ENCODE measurements at regions not wholly inside any gene's neighbourhood (a gene's known extent, or its start where the extent isn't known, plus 50 kb on each side); places are given as distances from the start of the nearest gene placed in this dataset.

GRCh38 chr4:152091405-152091804, 330.6 kb upstream of the GATB start:
- no peak overlapping the region for H3K27ac ChIP-seq
- H3K36me3 ChIP-seq: no peaks in the 10 kb centered on the region
- no peaks in the 10 kb centered on the region for H3K4me1 ChIP-seq
- TF ChIP-seq CTCF (IDR thresholded peaks at IDR 0.05) (no peak), POLR2A (IDR thresholded peaks at IDR 0.05) (no peak)
- H3K9me3 ChIP-seq: no peaks in the 10 kb centered on the region
- intact Hi-C loops (cut with DNase I; ENCODE audit: low total_unique reads): no loop called here
- no peak for DNase-seq
- no peaks in the 10 kb centered on the region for H3K27me3 ChIP-seq
- H3K4me3 ChIP-seq: no peak overlapping the region

- intact Hi-C loops (cut with DNase I; ENCODE audit: low total_unique reads): no loop called here
- H3K9me3 ChIP-seq: no peaks in the 10 kb centered on the region
- no peak overlapping the region for H3K27ac ChIP-seq
- no peak overlapping the region for H3K4me3 ChIP-seq
- H3K4me1 ChIP-seq: no peaks in the 10 kb centered on the region
- DNase-seq: no peak
- H3K27me3 ChIP-seq: no peaks in the 10 kb centered on the region
- no peaks in the 10 kb centered on the region for H3K36me3 ChIP-seq
- TF ChIP-seq CTCF (IDR thresholded peaks at IDR 0.05) (no peak), POLR2A (IDR thresholded peaks at IDR 0.05) (no peak)
These were observed 329.7 kb upstream of the GATB start for GRCh38 chr4:152090543-152090942.

- TF ChIP-seq POLR2A (IDR thresholded peaks at IDR 0.05): no peak
- TF ChIP-seq CTCF (IDR thresholded peaks at IDR 0.05): no peak
- Histone ChIP-seq H3K36me3 (no peaks in the 10 kb centered on the region), H3K27me3 (no peaks in the 10 kb centered on the region), H3K27ac (no peak overlapping the region), H3K4me1 (no peaks in the 10 kb centered on the region), H3K4me3 (no peak overlapping the region), H3K9me3 (no peaks in the 10 kb centered on the region)
- DNase-seq: no peak
- intact Hi-C loops (cut with DNase I; ENCODE audit: low total_unique reads): no loop called here
These were observed 328.8 kb upstream of the GATB start for GRCh38 chr4:152089584-152089983.

- Histone ChIP-seq H3K27ac (no peak overlapping the region), H3K9me3 (no peaks in the 10 kb centered on the region), H3K27me3 (no peaks in the 10 kb centered on the region), H3K4me1 (no peaks in the 10 kb centered on the region), H3K36me3 (no peaks in the 10 kb centered on the region), H3K4me3 (no peak overlapping the region)
- no peak for DNase-seq
- TF ChIP-seq POLR2A (IDR thresholded peaks at IDR 0.05) (no peak), CTCF (IDR thresholded peaks at IDR 0.05) (no peak)
- intact Hi-C loops (cut with DNase I; ENCODE audit: low total_unique reads): no loop called here
These were observed 326.5 kb upstream of the GATB start for GRCh38 chr4:152087335-152087734.

- H3K4me1 ChIP-seq: no peaks in the 10 kb centered on the region
- no peaks in the 10 kb centered on the region for H3K27me3 ChIP-seq
- no peaks in the 10 kb centered on the region for H3K36me3 ChIP-seq
- intact Hi-C loops (cut with DNase I; ENCODE audit: low total_unique reads): no loop called here
- no peaks in the 10 kb centered on the region for H3K9me3 ChIP-seq
- no peak for DNase-seq
- no peak overlapping the region for H3K4me3 ChIP-seq
- no peak overlapping the region for H3K27ac ChIP-seq
- no peak for TF ChIP-seq POLR2A (IDR thresholded peaks at IDR 0.05)
- TF ChIP-seq CTCF (IDR thresholded peaks at IDR 0.05): no peak
These were observed 324.9 kb upstream of the GATB start for GRCh38 chr4:152085657-152086056.
